Fibroblast of villous mesenchyme (primary cell): ENCODE measurements at regions not wholly inside any gene's neighbourhood (a gene's known extent, or its start where the extent isn't known, plus 50 kb on each side); places are given as distances from the start of the nearest gene placed in this dataset.
"Not testable (repeated sequence)": the region's sequence is repeated elsewhere in the genome, so short reads cannot be mapped to it uniquely, and the experiment has no call there.

Experiments used
- DNase-seq: peaks from one replicate; pipeline ENCODE4 v3.0.0-alpha.2; 2010; ENCODE audit warnings: low read depth
- H3K4me3 ChIP-seq: 2 replicates; pipeline ENCODE4 v1.5.1; 2011; ENCODE audit warnings: low read depth, mild to moderate bottlenecking, low read length
- CTCF ChIP-seq: IDR thresholded peaks from 2 replicates; pipeline ENCODE4 v1.5.1; 2012; ENCODE audit warnings: low read depth, mild to moderate bottlenecking, low read length; ENCODE audit not compliant: insufficient read depth

GRCh38 chr2:106339609-106340008, 128.6 kb downstream of the RGPD3 start:
- TF ChIP-seq CTCF: no peak
- no peak for DNase-seq
- no peak overlapping the region for H3K4me3 ChIP-seq

DNA sequence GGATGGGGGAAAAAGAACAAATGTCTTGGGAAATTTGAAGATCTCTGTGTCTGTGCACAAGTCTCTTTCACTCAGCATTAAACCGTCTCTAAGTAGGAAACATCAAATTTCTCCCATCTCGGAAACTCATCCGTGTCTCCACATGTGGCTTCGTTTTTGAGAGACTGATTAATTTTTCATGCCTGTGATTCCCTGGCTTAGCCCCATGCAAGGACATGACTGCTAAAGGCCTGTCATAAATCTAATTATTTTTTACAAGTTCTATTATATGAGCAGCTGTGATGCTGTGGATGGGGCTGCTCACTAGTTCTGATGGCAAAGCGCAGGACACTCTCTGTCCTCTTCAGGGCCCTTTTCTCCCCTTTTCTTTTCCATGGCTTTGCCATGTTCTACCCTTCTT, 129.1 kb downstream of the RGPD3 start:
- no peak for DNase-seq
- TF ChIP-seq CTCF: no peak
- no peak overlapping the region for H3K4me3 ChIP-seq

GRCh38 chr2:106338043-106338442, 130.2 kb downstream of the RGPD3 start:
- no peak for TF ChIP-seq CTCF
- no peak for DNase-seq
- no peak overlapping the region for H3K4me3 ChIP-seq

- no peak for DNase-seq
- no peak for TF ChIP-seq CTCF
- H3K4me3 ChIP-seq: no peak overlapping the region
These were observed 131.5 kb downstream of the RGPD3 start for GRCh38 chr2:106336737-106337136.

DNA sequence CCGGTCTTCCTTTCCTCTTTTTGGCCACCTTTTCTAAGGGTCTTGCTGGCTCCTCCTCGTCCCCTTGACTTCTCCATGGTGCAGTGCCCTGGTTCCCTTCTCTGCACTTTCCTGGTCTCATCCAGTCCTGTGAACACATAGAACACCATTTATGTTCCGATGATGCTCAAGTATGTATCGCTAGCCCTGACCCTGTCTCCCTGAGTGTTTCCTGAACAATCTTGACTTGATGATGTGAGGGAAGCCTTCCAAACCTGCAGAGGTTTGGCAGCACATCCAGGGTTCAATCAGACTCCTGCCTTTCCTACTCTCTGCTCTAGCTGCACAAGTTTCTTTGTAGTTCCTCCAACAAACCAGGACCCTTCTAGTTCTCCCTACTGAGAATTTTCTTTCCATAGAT, 132.1 kb downstream of the RGPD3 start:
- no peak overlapping the region for H3K4me3 ChIP-seq
- no peak for TF ChIP-seq CTCF
- DNase-seq: no peak

- no peak for TF ChIP-seq CTCF
- no peak for DNase-seq
- no peak overlapping the region for H3K4me3 ChIP-seq
These were observed 133.4 kb downstream of the RGPD3 start for GRCh38 chr2:106334802-106335201.

- not testable (repeated sequence) for H3K4me3 ChIP-seq, DNase-seq
These were observed 134.8 kb downstream of the RGPD3 start for GRCh38 chr2:106333253-106333873.
